ENCODE measurements at regions not wholly inside any gene's neighbourhood (a gene's known extent, or its start where the extent isn't known, plus 50 kb on each side); places are given as distances from the start of the nearest gene placed in this dataset.

- POLR2A ChIA-PET: no interaction called here
- Histone ChIP-seq H3K27me3 (replicated peaks; ENCODE audit: control insufficient read depth, insufficient read depth, low read length) (no peaks in the 10 kb centered on the region), H3K36me3 (ENCODE audit: control insufficient read depth, insufficient read depth, low read length) (no peaks in the 10 kb centered on the region), H3K9me3 (no peaks in the 10 kb centered on the region), H3K4me3 (ENCODE audit: low read depth, low read length) (no peak overlapping the region), H3K4me1 (no peaks in the 10 kb centered on the region)
- Mint-ChIP-seq H3K27ac (ENCODE audit: unreplicated experiment) (no peak overlapping the region), H3K9me3 (ENCODE audit: unreplicated experiment) (no peaks in the 10 kb centered on the region), H3K36me3 (ENCODE audit: insufficient read depth, unreplicated experiment) (no peaks in the 10 kb centered on the region), H3K27me3 (ENCODE audit: insufficient read depth, unreplicated experiment) (no peaks in the 10 kb centered on the region), H3K4me3 (ENCODE audit: unreplicated experiment) (no peak overlapping the region), H3K4me1 (ENCODE audit: low read depth, unreplicated experiment) (no peaks in the 10 kb centered on the region)
- TF ChIP-seq CTCF (IDR thresholded peaks at IDR 0.05; ENCODE audit: insufficient read depth in 1 of 2, low read depth in 1 of 2, low read length in 1 of 2, severe bottlenecking in 1 of 2, unreplicated experiment in 1 of 2): no peak
- CTCF ChIA-PET: no interaction called here
- DNase-seq: no peak
- BruUV-seq (replicated peaks): no TSS peak
- intact Hi-C loops (cut with micrococcal nuclease; ENCODE audit: unreplicated experiment): no loop called here
Measured at GRCh38 chr14:83850092-83850491, 1679.9 kb upstream of the FLRT2 start.

GRCh38 chr14:83856334-83856733, 1673.6 kb upstream of the FLRT2 start:
- Histone ChIP-seq H3K27me3 (replicated peaks; ENCODE audit: control insufficient read depth, insufficient read depth, low read length) (no peaks in the 10 kb centered on the region), H3K9me3 (no peaks in the 10 kb centered on the region), H3K4me1 (no peaks in the 10 kb centered on the region), H3K36me3 (ENCODE audit: control insufficient read depth, insufficient read depth, low read length) (no peaks in the 10 kb centered on the region), H3K4me3 (ENCODE audit: low read depth, low read length) (no peak overlapping the region)
- DNase-seq: no peak
- Mint-ChIP-seq H3K36me3 (ENCODE audit: insufficient read depth, unreplicated experiment) (no peaks in the 10 kb centered on the region), H3K27ac (ENCODE audit: unreplicated experiment) (no peak overlapping the region), H3K27me3 (ENCODE audit: insufficient read depth, unreplicated experiment) (peaks cover 3% of the 10 kb centered on the region), H3K4me3 (ENCODE audit: unreplicated experiment) (no peak overlapping the region), H3K9me3 (ENCODE audit: unreplicated experiment) (no peaks in the 10 kb centered on the region), H3K4me1 (ENCODE audit: low read depth, unreplicated experiment) (no peaks in the 10 kb centered on the region)
- ChIA-PET CTCF (no interaction called here), POLR2A (no interaction called here)
- intact Hi-C loops (cut with micrococcal nuclease; ENCODE audit: unreplicated experiment): no loop called here
- TF ChIP-seq CTCF (IDR thresholded peaks at IDR 0.05; ENCODE audit: insufficient read depth in 1 of 2, low read depth in 1 of 2, low read length in 1 of 2, severe bottlenecking in 1 of 2, unreplicated experiment in 1 of 2): no peak
- no TSS peak for BruUV-seq (replicated peaks)

- no peaks in the 10 kb centered on the region for H3K4me1 Mint-ChIP-seq (ENCODE audit: low read depth, unreplicated experiment)
- H3K36me3 Mint-ChIP-seq (ENCODE audit: insufficient read depth, unreplicated experiment): no peaks in the 10 kb centered on the region
- H3K27ac Mint-ChIP-seq (ENCODE audit: unreplicated experiment): no peak overlapping the region
- no TSS peak for BruUV-seq (replicated peaks)
- peaks cover 8% of the 10 kb centered on the region; the same call in 1 of the 2 replicates for H3K4me1 ChIP-seq
- H3K27me3 Mint-ChIP-seq (ENCODE audit: insufficient read depth, unreplicated experiment): no peaks in the 10 kb centered on the region
- H3K36me3 ChIP-seq (ENCODE audit: control insufficient read depth, insufficient read depth, low read length): no peaks in the 10 kb centered on the region
- no peak for DNase-seq
- TF ChIP-seq CTCF (IDR thresholded peaks at IDR 0.05; ENCODE audit: insufficient read depth in 1 of 2, low read depth in 1 of 2, low read length in 1 of 2, severe bottlenecking in 1 of 2, unreplicated experiment in 1 of 2): no peak
- H3K9me3 ChIP-seq: no peaks in the 10 kb centered on the region
- no peak overlapping the region for H3K4me3 Mint-ChIP-seq (ENCODE audit: unreplicated experiment)
- H3K27me3 ChIP-seq (replicated peaks; ENCODE audit: control insufficient read depth, insufficient read depth, low read length): no peaks in the 10 kb centered on the region
- ChIA-PET CTCF (no interaction called here), POLR2A (no interaction called here)
- no peaks in the 10 kb centered on the region for H3K9me3 Mint-ChIP-seq (ENCODE audit: unreplicated experiment)
- no peak overlapping the region for H3K4me3 ChIP-seq (ENCODE audit: low read depth, low read length)
- intact Hi-C loops (cut with micrococcal nuclease; ENCODE audit: unreplicated experiment): no loop called here
Measured at GRCh38 chr14:83860631-83861155, 1669.3 kb upstream of the FLRT2 start.

Data from Caco-2 (cell line).